ENCODE measurements at regions not wholly inside any gene's neighbourhood (a gene's known extent, or its start where the extent isn't known, plus 50 kb on each side); places are given as distances from the start of the nearest gene placed in this dataset.

- TF ChIP-seq CTCF (IDR thresholded peaks at IDR 0.05) (no peak), POLR2AphosphoS5 (IDR thresholded peaks at IDR 0.05) (no peak)
These were observed 2246.0 kb downstream of the ARAP2 start for GRCh38 chr4:33998291-33998690.
